GM20000 (cell line): ENCODE measurements at regions not wholly inside any gene's neighbourhood (a gene's known extent, or its start where the extent isn't known, plus 50 kb on each side); places are given as distances from the start of the nearest gene placed in this dataset.
"Not testable (repeated sequence)": the region's sequence is repeated elsewhere in the genome, so short reads cannot be mapped to it uniquely, and the experiment has no call there.

Experiments used
- DNase-seq: peaks from one replicate; pipeline ENCODE4 v3.0.0; 2012; ENCODE audit warnings: low spot score
- TF ChIP-seq, protein P1 (sequence below): IDR thresholded peaks from 2 replicates; pipeline ENCODE4 v1.5.1; 2012; ENCODE audit warnings: mild to moderate bottlenecking, control low read depth; ENCODE audit errors: extremely low read depth, missing control alignments

DNA sequence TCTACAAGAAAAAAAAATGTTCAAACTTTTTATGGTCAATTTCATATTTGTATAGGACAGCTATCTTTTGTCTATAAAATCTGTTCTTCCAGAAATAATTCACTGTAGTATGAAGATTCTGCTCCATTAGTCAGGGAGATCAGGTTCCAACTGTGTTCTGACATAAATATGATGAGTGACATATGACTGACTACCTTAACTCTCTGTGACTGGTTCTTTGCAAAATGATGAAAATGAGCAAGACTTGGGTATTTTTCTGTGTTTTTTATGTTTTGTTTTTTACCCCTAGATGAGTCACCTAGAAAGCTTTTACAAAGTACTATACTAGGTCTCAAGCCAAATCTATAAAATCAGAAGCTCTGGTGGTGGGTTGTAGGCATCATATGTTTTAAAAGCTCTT, 229.6 kb downstream of the MMUT start:
- no peak for DNase-seq
- TF ChIP-seq, protein P1, sequence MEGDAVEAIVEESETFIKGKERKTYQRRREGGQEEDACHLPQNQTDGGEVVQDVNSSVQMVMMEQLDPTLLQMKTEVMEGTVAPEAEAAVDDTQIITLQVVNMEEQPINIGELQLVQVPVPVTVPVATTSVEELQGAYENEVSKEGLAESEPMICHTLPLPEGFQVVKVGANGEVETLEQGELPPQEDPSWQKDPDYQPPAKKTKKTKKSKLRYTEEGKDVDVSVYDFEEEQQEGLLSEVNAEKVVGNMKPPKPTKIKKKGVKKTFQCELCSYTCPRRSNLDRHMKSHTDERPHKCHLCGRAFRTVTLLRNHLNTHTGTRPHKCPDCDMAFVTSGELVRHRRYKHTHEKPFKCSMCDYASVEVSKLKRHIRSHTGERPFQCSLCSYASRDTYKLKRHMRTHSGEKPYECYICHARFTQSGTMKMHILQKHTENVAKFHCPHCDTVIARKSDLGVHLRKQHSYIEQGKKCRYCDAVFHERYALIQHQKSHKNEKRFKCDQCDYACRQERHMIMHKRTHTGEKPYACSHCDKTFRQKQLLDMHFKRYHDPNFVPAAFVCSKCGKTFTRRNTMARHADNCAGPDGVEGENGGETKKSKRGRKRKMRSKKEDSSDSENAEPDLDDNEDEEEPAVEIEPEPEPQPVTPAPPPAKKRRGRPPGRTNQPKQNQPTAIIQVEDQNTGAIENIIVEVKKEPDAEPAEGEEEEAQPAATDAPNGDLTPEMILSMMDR: no peak

DNA sequence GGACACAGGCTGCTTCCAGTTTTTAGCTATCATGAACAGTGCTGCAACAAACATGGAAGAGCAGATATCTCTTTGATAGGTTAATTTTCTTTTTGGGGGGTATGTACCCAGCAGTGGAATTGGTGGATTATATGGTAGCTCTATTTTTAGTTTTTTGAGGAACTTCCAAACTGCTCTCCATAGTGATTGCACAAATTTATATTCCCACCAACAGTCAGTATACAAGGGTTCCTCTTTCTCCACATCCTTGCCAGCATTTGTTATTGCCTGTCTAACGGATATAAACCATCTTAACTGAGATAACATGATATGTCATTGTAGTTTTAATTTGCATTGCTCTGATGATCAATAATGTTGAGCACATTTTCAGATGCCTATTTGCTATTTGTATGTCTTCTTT, 237.6 kb downstream of the MMUT start:
- TF ChIP-seq, protein P1: no peak
- no peak for DNase-seq

DNA sequence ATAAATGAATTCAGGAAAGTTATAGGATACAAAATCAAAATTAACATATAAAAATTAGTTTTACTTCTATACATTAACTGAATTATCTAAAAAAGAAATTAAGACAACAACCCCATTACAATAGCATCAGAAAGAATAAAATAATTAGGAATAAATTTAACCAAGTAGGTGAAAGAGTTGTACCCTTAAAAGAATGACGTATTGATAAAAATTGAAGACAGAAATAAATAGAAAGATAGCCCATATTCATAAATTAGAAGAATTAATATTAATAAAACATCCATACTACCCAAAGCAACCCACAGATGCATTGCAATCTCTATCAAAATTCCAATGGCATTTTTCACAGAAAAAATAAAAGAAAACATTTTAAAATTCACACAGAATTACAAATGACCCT, 242.8 kb downstream of the MMUT start:
- DNase-seq: no peak
- TF ChIP-seq, protein P1: no peak

DNA sequence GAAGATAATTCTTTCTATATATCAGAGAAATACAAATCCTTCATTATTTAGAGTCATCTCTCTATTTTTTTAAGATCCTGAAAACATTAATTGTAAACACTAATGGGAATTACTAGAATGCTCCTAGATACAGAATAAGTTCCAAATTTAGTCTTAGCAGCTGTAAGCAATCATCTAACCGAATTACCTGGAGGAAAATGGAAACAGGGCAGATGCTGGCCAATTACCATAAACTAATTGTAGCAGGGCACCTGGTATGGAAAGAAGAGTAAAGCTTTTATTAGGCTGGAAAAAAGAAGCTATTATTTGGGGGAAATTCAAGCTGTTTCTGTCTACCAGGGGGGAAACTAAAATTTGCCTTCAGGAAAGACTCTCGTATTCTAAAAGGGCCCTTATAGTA, 257.5 kb downstream of the MMUT start:
- no peak for DNase-seq
- TF ChIP-seq, protein P1: no peak

DNA sequence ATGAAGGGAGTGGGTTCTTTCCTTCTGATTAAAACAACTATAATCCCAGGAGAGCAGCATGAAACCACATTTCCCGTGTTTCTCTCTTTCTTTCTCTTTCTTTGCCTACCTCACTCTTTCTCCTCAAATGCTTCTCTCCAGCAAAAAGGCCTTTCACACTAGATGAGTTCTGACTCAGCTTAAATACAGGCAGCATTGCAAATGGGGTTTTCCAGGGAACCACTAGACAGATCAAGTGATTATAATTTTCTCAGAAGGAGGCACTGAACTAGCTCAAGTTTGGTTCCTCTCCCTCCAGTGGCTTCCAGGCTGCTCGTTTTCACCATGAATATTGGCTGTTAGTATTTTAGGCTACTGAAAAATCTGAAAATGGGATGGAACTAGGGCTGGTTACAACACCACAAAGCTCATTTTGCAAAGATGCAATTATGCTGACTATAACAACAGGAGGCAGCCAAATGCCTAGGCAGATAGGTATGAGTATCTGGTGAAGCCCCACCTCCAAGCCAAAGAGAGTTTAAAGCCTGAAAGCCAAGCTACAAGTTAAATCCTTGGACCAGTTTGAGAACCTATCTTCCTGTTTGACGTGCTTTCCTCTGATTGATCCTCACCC, 260.0 kb downstream of the MMUT start:
- TF ChIP-seq, protein P1: no peak
- no peak for DNase-seq

DNA sequence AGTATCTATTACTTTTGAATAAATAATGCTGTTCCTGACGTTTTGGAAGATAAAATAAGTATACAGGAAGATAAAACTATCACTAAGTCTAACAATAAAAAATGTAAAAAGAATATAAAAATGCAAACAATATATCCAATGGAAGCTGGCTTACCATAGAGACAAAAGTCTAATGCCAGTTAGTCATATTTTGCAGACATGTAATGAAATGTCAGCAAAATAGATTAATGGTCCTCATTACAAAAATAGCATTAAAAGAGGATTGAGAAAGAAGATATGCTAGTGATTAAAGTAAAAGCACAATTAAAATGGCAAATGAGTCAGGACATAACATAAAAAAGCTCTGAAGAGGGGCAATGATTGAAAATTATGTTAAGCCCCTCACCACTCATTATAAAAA, 265.0 kb downstream of the MMUT start:
- TF ChIP-seq, protein P1: no peak
- no peak for DNase-seq

DNA sequence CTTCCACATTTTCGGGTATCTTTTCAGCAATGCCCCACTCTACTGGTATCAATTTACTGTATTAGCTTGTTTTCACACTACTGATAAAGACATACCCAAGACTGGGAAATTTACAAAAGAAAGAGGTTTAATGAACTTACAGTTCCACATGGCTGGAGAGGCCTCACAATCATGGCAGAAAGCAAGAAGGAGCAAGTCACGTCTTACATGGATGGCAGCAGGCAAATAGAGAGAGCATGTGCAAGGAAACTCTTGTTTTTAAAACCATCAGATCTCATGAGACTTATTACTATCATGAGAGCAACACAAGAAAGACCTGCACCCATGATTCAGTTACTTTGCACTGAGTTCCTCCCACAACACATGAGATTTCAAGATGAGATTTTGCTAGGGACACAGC, 300.7 kb downstream of the MMUT start:
- DNase-seq: not testable (repeated sequence)

DNA sequence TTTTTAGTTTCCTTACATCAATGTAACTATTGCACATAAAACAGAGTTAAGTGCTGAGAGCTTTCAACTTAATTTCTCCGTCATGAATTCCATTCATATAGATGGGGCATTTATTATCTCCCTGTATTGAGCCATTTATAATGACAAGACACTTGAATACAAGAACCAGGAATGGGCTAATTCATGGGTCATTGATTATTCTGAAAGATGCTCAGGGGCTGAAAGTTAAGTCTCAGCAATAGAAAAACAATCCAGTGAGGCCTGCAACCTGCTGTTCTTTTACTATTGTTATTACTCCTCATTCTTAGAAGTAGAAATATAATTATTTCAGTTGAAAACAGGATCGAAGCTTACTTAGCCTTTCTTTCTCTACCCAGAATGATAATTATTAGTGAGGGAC, 307.7 kb downstream of the MMUT start:
- TF ChIP-seq, protein P1: no peak
- no peak for DNase-seq
